Thyroid gland (tissue), 4 donors: ENCODE measurements at regions not wholly inside any gene's neighbourhood (a gene's known extent, or its start where the extent isn't known, plus 50 kb on each side); places are given as distances from the start of the nearest gene placed in this dataset.

ENCODE experiments used
- DNase-seq, 2 donors: peaks; one replicate each; pipeline ENCODE4 v3.0.0-alpha.2; 2019
- H3K27ac ChIP-seq, 3 donors: fragments of 200-600 bp; sonication (generic); 1 replicate in 2 of 3; 2 replicates in 1 of 3; pipeline ENCODE4 v1.5.1; 2016 to 2019; ENCODE audit warnings: mild to moderate bottlenecking in 1 of 3, moderate library complexity in 1 of 3
- H3K27me3 ChIP-seq: fragments of 200-600 bp; sonication (generic); one replicate; pipeline ENCODE4 v1.5.1; 2019
- H3K36me3 ChIP-seq, 2 donors: fragments of 200-600 bp; sonication (generic); one replicate each; pipeline ENCODE4 v1.5.1; 2016 to 2019
- H3K4me1 ChIP-seq, 2 donors: fragments of 200-600 bp; sonication (generic); one replicate each; pipeline ENCODE4 v1.5.1; 2017 to 2019
- H3K4me3 ChIP-seq, 3 donors: fragments of 200-600 bp; sonication (generic); replicated peaks in 1 of 3; 1 replicate in 2 of 3; 2 replicates in 1 of 3; pipeline ENCODE4 v1.5.1; 2016; ENCODE audit warnings: mild to moderate bottlenecking in 1 of 3
- H3K9me3 ChIP-seq: fragments of 200-600 bp; sonication (generic); one replicate; pipeline ENCODE4 v1.5.1; 2017
- CTCF ChIP-seq, 6 experiments: fragments of 200-600 bp in 3 of 6; fragments of 450-650 bp in 3 of 6; sonication (generic) in 3 of 6; IDR thresholded peaks; one replicate each; pipeline ENCODE4 v1.5.1; 2016 to 2019; ENCODE audit warnings: antibody characterized with exemption in 6 of 6, mild to moderate bottlenecking in 2 of 6, inconsistent platforms in 1 of 6, moderate library complexity in 1 of 6
- POLR2A ChIP-seq, 2 donors: fragments of 450-650 bp; IDR thresholded peaks; one replicate each; pipeline ENCODE4 v1.6.1; 2017; ENCODE audit warnings: antibody characterized with exemption in 2 of 2, mild to moderate bottlenecking in 2 of 2, moderate library complexity in 1 of 2
- WGBS, 2 donors: methylation state at CpG; one replicate each; pipeline ENCODE4 v1.1.5; 2017; 5-methylcytosine and 5-hydroxymethylcytosine counted together
- intact Hi-C: fragments of 100-400 bp; cut with DNase I; formaldehyde crosslinking; loops from one replicate; pipeline ENCODE4 v1.15.1; 2023

DNA sequence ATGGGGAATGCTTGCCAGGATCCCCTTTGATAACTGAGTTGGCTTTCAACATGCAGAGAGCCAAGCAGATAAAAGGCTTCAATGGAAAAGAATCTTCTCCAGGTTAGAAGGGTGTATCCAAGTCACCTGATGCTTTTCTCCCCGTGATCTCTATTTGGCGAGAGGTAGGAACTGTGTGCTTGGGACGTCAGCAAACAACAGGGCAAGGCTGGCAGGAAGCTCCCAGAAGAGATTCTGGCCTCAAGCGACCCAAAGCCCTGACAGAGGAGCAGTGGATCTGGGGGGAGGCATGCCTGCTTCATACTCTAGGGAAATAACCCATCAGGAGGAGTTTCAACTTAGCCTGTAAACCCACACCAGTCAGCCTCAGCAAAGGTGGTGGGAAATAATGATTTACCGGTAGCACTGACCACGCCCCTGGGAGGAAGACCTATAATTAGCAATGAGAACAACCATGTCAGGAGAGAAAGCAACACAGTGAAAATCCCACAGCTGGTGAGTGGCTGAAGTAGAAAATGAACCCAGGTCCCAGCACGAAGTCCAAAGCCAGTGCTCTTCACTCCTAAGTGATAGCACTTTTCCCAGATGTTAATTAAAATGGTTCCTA is 76.3 kb upstream of the SEC11C start:
- Histone ChIP-seq H3K36me3 (no peaks in the 10 kb centered on the region), H3K27me3 (no peaks in the 10 kb centered on the region), H3K4me3 (no peak overlapping the region), H3K4me1 (no peaks in the 10 kb centered on the region), H3K27ac (no peak overlapping the region), H3K9me3 (no peaks in the 10 kb centered on the region)
- intact Hi-C loops = no loop called here
- no peak for TF ChIP-seq POLR2A (IDR thresholded peaks at IDR 0.05)
- TF ChIP-seq CTCF (IDR thresholded peaks at IDR 0.05) = no peak
- 71 to 75% methylated on average over 7 of the region's 7 CpGs for WGBS, 2 donors
- DNase-seq = no peak

GRCh38 chr18:59063912-59064311 is 75.8 kb upstream of the SEC11C start:
- H3K9me3 ChIP-seq = no peaks in the 10 kb centered on the region
- H3K4me3 ChIP-seq = no peak overlapping the region
- H3K27me3 ChIP-seq = no peaks in the 10 kb centered on the region
- DNase-seq = no peak
- no peak overlapping the region for H3K27ac ChIP-seq
- TF ChIP-seq CTCF (IDR thresholded peaks at IDR 0.05) = no peak
- no peak for TF ChIP-seq POLR2A (IDR thresholded peaks at IDR 0.05)
- no peaks in the 10 kb centered on the region for H3K4me1 ChIP-seq
- WGBS, 2 donors = 81 to 87% methylated on average over 4 of the region's 4 CpGs
- H3K36me3 ChIP-seq = no peaks in the 10 kb centered on the region
- intact Hi-C loops = no loop called here

GRCh38 chr18:59065684-59066083 is 74.0 kb upstream of the SEC11C start:
- H3K27me3 ChIP-seq = no peaks in the 10 kb centered on the region
- no peaks in the 10 kb centered on the region for H3K36me3 ChIP-seq
- H3K4me1 ChIP-seq = no peaks in the 10 kb centered on the region
- no peaks in the 10 kb centered on the region for H3K9me3 ChIP-seq
- no peak overlapping the region for H3K27ac ChIP-seq
- WGBS, 2 donors = 95% methylated on average over 6 of the region's 6 CpGs
- TF ChIP-seq CTCF (IDR thresholded peaks at IDR 0.05) (no peak), POLR2A (IDR thresholded peaks at IDR 0.05) (no peak)
- DNase-seq = no peak
- no peak overlapping the region for H3K4me3 ChIP-seq
- intact Hi-C loops = no loop called here

GRCh38 chr18:59067873-59068272 is 71.8 kb upstream of the SEC11C start:
- H3K27ac ChIP-seq = no peak overlapping the region
- H3K9me3 ChIP-seq = no peaks in the 10 kb centered on the region
- H3K4me3 ChIP-seq = no peak overlapping the region
- H3K4me1 ChIP-seq = no peaks in the 10 kb centered on the region
- H3K36me3 ChIP-seq = no peaks in the 10 kb centered on the region
- intact Hi-C loops = no loop called here
- no peak for TF ChIP-seq POLR2A (IDR thresholded peaks at IDR 0.05)
- TF ChIP-seq CTCF (IDR thresholded peaks at IDR 0.05) = peak in 5 of 6 experiments; percentile 20 to 50 (median 34)
- H3K27me3 ChIP-seq = no peaks in the 10 kb centered on the region
- DNase-seq = peak; percentile 55 to 63
- 47 to 50% methylated on average over 2 of the region's 2 CpGs for WGBS, 2 donors

- H3K9me3 ChIP-seq = no peaks in the 10 kb centered on the region
- WGBS, 2 donors = 88 to 92% methylated on average over 12 of the region's 12 CpGs
- no peaks in the 10 kb centered on the region for H3K4me1 ChIP-seq
- H3K27ac ChIP-seq = no peak overlapping the region
- no peak for DNase-seq
- intact Hi-C loops = no loop called here
- TF ChIP-seq CTCF (IDR thresholded peaks at IDR 0.05) = no peak
- no peak for TF ChIP-seq POLR2A (IDR thresholded peaks at IDR 0.05)
- no peaks in the 10 kb centered on the region for H3K36me3 ChIP-seq
- no peaks in the 10 kb centered on the region for H3K27me3 ChIP-seq
- H3K4me3 ChIP-seq = no peak overlapping the region
These were observed 71.2 kb upstream of the SEC11C start for GRCh38 chr18:59068276-59069071.
